ENCODE measurements at regions not wholly inside any gene's neighbourhood (a gene's known extent, or its start where the extent isn't known, plus 50 kb on each side); places are given as distances from the start of the nearest gene placed in this dataset.
A peak's percentile ranks its signal among the peaks of the same experiment; 100 is the strongest.
"Not testable (repeated sequence)": the region's sequence is repeated elsewhere in the genome, so short reads cannot be mapped to it uniquely, and the experiment has no call there.

DNA sequence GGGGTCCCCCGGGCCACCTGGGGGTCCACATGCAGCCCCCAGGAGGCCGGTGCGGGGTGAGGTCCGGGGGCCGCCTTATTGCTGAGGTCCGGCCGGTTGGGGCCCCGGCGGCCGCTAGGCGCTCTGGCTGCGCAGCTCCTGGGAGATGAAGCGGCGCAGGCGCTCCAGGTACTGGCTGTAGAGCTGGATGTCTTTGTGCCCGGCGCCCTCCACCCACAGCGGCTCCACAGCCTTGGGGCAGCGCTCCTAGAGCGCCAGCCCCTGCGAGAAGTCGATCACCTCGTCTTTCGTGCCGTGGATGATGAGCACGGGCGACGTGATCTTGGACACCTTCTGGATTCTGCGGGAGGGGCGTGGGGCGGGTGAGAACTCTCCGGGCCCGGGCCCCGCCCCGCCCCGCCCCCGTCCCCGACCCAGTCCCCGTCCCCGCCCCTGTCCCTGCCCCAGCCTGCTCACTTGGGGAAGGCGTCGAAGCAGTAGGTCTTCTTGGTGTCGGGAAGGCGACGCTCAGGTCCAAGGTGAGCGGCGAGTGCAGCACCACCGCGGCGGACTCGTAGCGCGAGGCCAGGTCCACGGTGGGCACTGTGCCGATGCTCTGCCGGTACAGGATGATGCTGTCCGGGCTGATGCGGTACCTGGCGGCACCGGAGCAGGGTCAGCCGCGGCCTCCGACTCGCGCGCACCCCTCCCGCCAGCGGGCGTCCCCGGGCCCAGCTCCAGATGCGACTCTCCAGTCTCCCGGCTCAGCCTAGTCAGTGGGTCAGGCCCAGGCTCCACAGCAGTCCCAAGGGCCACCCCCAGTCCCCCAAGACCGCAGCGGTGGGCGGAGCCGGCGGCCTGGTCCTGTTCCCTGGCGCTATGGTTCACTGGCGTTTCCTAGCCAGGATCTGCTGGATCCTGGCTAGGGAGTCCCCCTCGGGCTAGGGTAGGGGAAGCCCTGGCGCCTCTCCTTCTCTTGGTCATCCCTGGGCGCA is 89.4 kb upstream of the GOLGA6L1 start:
- DNase-seq (ENCODE audit: low spot score); FAIRE-seq: not testable (repeated sequence)

DNA sequence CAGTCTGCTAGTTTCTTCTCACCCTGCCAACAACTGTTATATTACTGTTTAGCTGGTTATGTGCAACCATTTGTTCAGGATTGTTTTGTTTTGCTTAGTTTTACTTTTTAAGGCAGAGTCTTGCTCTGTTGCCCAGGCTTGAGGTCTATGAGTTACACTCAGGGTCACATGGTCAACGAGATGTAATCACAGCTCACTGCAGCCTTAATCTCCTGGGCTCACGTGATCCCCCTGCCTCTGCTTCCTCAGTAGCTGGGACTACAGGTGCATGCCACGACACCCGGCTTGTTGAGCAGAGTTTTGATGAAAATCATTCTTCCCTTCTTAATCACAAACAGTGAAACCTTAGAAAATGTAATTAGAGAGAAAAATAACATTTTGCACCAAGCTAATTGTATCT is 72.8 kb upstream of the GOLGA6L1 start:
- not testable (repeated sequence) for FAIRE-seq

DNA sequence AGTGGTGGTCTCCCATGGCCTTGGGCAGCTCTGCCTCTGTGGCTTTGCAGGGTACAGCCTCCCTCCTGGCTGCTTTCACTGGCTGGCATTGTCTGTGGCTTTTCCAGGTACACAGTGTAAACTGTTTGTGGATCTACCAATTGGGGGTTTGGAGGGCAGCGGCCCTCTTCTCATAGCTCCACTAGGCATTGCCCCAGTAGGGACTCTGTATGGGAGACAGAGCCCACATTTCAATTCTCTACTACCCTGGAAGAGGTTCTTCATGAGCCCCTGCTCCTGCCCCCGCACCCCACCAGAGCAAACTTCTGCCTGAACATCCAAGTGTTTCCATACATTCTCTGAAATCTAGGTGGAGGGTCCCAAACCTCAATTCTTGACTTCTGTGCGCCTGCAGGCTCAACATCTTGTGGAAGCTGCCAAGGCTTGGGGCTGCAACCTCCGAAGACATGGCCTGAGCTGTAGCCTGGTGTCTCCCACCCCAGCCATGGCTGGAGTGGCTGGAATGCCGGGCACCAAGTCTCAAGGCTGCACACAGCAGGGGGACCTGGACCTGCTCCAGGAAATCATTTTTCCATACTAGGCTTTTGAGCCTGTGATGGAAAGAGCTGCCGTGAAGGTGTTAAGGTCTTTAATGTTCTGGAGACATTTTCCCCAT is 63.3 kb upstream of the GOLGA6L1 start:
- not testable (repeated sequence) for FAIRE-seq; DNase-seq (ENCODE audit: low spot score)

More for the DNA sequence above, 72.8 kb upstream of the GOLGA6L1 start:
- DNase-seq (ENCODE audit: low spot score), result peak; percentile 3

DNA sequence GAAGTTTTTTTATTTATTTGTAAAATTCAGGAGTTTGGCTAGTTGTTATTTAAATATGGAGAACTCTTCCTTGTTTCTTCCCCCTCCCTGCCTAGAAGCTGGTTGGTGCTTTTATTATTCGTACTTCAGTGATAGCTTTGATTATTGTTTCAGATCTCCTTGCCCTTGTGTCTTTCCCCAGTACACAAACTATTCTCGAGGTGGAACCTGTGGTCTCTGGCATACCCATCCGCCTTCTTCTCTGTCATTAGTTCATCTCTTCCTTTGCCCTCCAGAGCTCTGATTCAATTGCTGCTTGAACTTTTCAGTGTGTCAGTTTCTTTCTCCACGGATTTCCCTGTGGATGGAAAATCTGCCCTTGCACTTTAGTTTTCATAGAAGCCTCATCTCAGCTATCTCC is 61.8 kb upstream of the GOLGA6L1 start:
- DNase-seq (ENCODE audit: low spot score); FAIRE-seq: not testable (repeated sequence)

DNA sequence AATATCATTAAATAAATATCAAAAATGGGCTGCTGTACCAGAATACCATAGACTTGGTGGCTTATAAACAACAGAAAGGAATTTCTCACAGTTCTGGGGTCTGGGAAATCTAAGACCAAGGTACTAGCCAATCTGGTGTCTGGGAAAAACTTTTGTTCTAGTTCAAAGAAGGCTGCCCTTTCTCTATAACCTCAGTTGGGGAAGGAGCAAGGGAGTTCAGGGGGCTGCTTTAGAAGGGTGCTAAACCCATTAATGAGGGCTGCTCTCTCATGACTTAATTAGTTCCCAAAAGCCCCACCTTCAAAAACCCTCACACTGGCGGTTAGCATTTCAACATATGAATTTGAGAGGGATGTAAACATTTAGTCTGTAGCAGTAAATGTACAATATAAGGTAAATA is 55.7 kb upstream of the GOLGA6L1 start:
- not testable (repeated sequence) for FAIRE-seq; DNase-seq (ENCODE audit: low spot score)

Measured in RCC 7860 (cell line).